IMR-90 (cell line): ENCODE measurements at regions not wholly inside any gene's neighbourhood (a gene's known extent, or its start where the extent isn't known, plus 50 kb on each side); places are given as distances from the start of the nearest gene placed in this dataset.

ENCODE experiments used
- ATAC-seq: fragments of 200-7000 bp; cut with Tn5 transposase; 2 replicates; pipeline ENCODE4 v1.9.1; 2020; ENCODE audit warnings: low read depth, mild to moderate bottlenecking, moderate library complexity
- BruUV-seq: library from RNA; stranded (reverse); fragments of 400-500 nt; replicated peaks from 2 replicates; lab custom pipeline; 2021; lab: Mats Ljungman, UMichigan
- CTCF ChIA-PET: fragments of 300-600 bp; formaldehyde crosslinking; extraction: SDS; loops from one replicate; lab custom pipeline; 2021; ENCODE audit warnings: antibody characterized with exemption; lab: Yijun Ruan, JAX
- POLR2A ChIA-PET: fragments of 300-600 bp; sonication (Branson Sonifier 250); formaldehyde crosslinking; loops from one replicate; lab custom pipeline; 2022; ENCODE audit warnings: antibody characterized with exemption; ENCODE audit not compliant: unreplicated experiment; lab: Charles Lee
- DNase-seq: peaks from one replicate; pipeline ENCODE4 v3.0.0; 2013
- H2AFZ ChIP-seq: replicated peaks from 2 replicates; pipeline ENCODE3; 2013; ENCODE audit warnings: low read length, mild to moderate bottlenecking; ENCODE audit not compliant: poor library complexity
- H2AK5ac ChIP-seq: 2 replicates; pipeline ENCODE4 v1.6.1; 2013; ENCODE audit warnings: low read depth, low read length, inconsistent platforms
- H2AK9ac ChIP-seq: replicated peaks from 2 replicates; pipeline ENCODE3; 2013; ENCODE audit warnings: mild to moderate bottlenecking, low read depth, low read length, moderate library complexity; ENCODE audit not compliant: poor library complexity
- H2BK120ac ChIP-seq: 2 replicates; pipeline ENCODE4 v1.6.1; 2013; ENCODE audit warnings: low read depth, low read length, inconsistent platforms
- H2BK15ac ChIP-seq: 3 replicates; pipeline ENCODE4 v1.6.1; 2013; ENCODE audit warnings: low read depth, low read length, inconsistent platforms
- H2BK20ac ChIP-seq: 2 replicates; pipeline ENCODE4 v1.6.1; 2013; ENCODE audit warnings: low read depth, mild to moderate bottlenecking, inconsistent platforms, low read length, moderate library complexity
- H2BK5ac ChIP-seq: 2 replicates; pipeline ENCODE4 v1.6.1; 2013; ENCODE audit warnings: mild to moderate bottlenecking, low read depth, low read length, inconsistent platforms; ENCODE audit not compliant: poor library complexity, severe bottlenecking
- H3K14ac ChIP-seq: replicated peaks from 2 replicates; pipeline ENCODE4 v1.6.1; 2013; ENCODE audit warnings: low read depth, low read length, inconsistent platforms
- H3K18ac ChIP-seq: 2 replicates; pipeline ENCODE4 v1.6.1; 2013; ENCODE audit warnings: low read depth, low read length, control low read depth
- H3K23ac ChIP-seq: 2 replicates; pipeline ENCODE4 v1.6.1; 2013; ENCODE audit warnings: low read depth, low read length, inconsistent platforms
- H3K27ac ChIP-seq: 2 replicates; pipeline ENCODE4 v1.5.1; 2013; ENCODE audit warnings: mild to moderate bottlenecking, control low read depth, low read length; ENCODE audit not compliant: insufficient read depth
- H3K27me3 ChIP-seq: 2 replicates; pipeline ENCODE4 v1.6.1; 2013; ENCODE audit warnings: low read length; ENCODE audit not compliant: control insufficient read depth, insufficient read depth
- H3K36me3 ChIP-seq: 2 replicates; pipeline ENCODE4 v1.6.1; 2013; ENCODE audit warnings: low read length, mixed read lengths; ENCODE audit not compliant: control insufficient read depth, insufficient read depth
- H3K4ac ChIP-seq: 2 replicates; pipeline ENCODE4 v1.6.1; 2013; ENCODE audit warnings: low read depth, low read length, inconsistent platforms
- H3K4me1 ChIP-seq: 2 replicates; pipeline ENCODE4 v1.6.1; 2013; ENCODE audit warnings: low read length, mixed read lengths; ENCODE audit not compliant: control insufficient read depth, insufficient read depth
- H3K4me2 ChIP-seq: 2 replicates; pipeline ENCODE4 v1.6.1; 2013; ENCODE audit warnings: low read depth, mild to moderate bottlenecking, control low read depth, low read length, moderate library complexity
- H3K4me3 ChIP-seq: 2 replicates; pipeline ENCODE4 v1.5.1; 2013; ENCODE audit warnings: low read depth, mild to moderate bottlenecking, control low read depth, low read length, moderate library complexity; ENCODE audit not compliant: insufficient read depth
- H3K56ac ChIP-seq: 2 replicates; pipeline ENCODE4 v1.6.1; 2013; ENCODE audit warnings: low read length, inconsistent platforms; ENCODE audit not compliant: insufficient read depth; ENCODE audit errors: extremely low read depth
- H3K79me1 ChIP-seq, 2 experiments: 2 replicates each; pipeline ENCODE4 v1.6.1; 2013; ENCODE audit warnings: low read length in 2 of 2, inconsistent platforms in 1 of 2, low read depth in 1 of 2
- H3K9ac ChIP-seq: 2 replicates; pipeline ENCODE4 v1.6.1; 2013; ENCODE audit warnings: low read depth, low read length, control low read depth
- H3K9me1 ChIP-seq: 2 replicates; pipeline ENCODE4 v1.6.1; 2013; ENCODE audit warnings: low read length, inconsistent platforms; ENCODE audit not compliant: insufficient read depth
- H3K9me3 ChIP-seq: 2 replicates; pipeline ENCODE4 v1.6.1; 2013; ENCODE audit warnings: low read length; ENCODE audit not compliant: control insufficient read depth, insufficient read depth
- H4K20me1 ChIP-seq: 2 replicates; pipeline ENCODE4 v1.6.1; 2013; ENCODE audit warnings: low read length, inconsistent platforms; ENCODE audit not compliant: insufficient read depth
- H4K5ac ChIP-seq: 2 replicates; pipeline ENCODE4 v1.6.1; 2013; ENCODE audit warnings: mild to moderate bottlenecking, low read depth, low read length, control low read depth
- H4K8ac ChIP-seq, 2 experiments: 2 replicates each; pipeline ENCODE4 v1.6.1; 2013; ENCODE audit warnings: low read depth in 2 of 2, low read length in 2 of 2, control low read depth in 1 of 2, inconsistent platforms in 1 of 2
- H4K91ac ChIP-seq: 2 replicates; pipeline ENCODE4 v1.6.1; 2013; ENCODE audit warnings: low read depth, low read length, inconsistent platforms; ENCODE audit not compliant: insufficient read depth
- BHLHE40 ChIP-seq: fragments of 150-350 bp; IDR thresholded peaks from 2 replicates; pipeline ENCODE4 v1.6.1; 2016; ENCODE audit warnings: mild to moderate bottlenecking, low read depth, low read length
- CEBPB ChIP-seq: IDR thresholded peaks from 2 replicates; pipeline ENCODE4 v1.6.1; 2012; ENCODE audit warnings: low read depth, low read length, improper control_type of control experiment
- CHD1 ChIP-seq: IDR thresholded peaks from 2 replicates; pipeline ENCODE4 v1.6.1; 2012; ENCODE audit warnings: low read depth, low read length, improper control_type of control experiment
- ELK1 ChIP-seq: fragments of 150-350 bp; IDR thresholded peaks from 2 replicates; pipeline ENCODE4 v1.6.1; 2016; ENCODE audit warnings: low read depth, mild to moderate bottlenecking, low read length, moderate library complexity, borderline replicate concordance
- FOS ChIP-seq: fragments of 150-350 bp; IDR thresholded peaks from 2 replicates; pipeline ENCODE4 v1.6.1; 2016; ENCODE audit warnings: low read depth, low read length
- MAFK ChIP-seq: IDR thresholded peaks from 2 replicates; pipeline ENCODE4 v1.6.1; 2012; ENCODE audit warnings: low read depth, low read length, improper control_type of control experiment
- MAZ ChIP-seq: IDR thresholded peaks from 2 replicates; pipeline ENCODE4 v1.6.1; 2012; ENCODE audit warnings: low read depth, mild to moderate bottlenecking, low read length, improper control_type of control experiment, moderate library complexity, borderline replicate concordance
- MXI1 ChIP-seq: IDR thresholded peaks from 2 replicates; pipeline ENCODE4 v1.6.1; 2012; ENCODE audit warnings: low read depth, mild to moderate bottlenecking, low read length, moderate library complexity, borderline replicate concordance
- NFE2L2 ChIP-seq: fragments of 150-350 bp; IDR thresholded peaks from 2 replicates; pipeline ENCODE4 v1.6.1; 2016; ENCODE audit warnings: low read depth, mild to moderate bottlenecking, low read length
- POLR2A ChIP-seq: IDR thresholded peaks from 2 replicates; pipeline ENCODE4 v1.6.1; 2012; ENCODE audit warnings: mild to moderate bottlenecking, low read depth, low read length
- RAD21 ChIP-seq: IDR thresholded peaks from 2 replicates; pipeline ENCODE4 v1.6.1; 2012; ENCODE audit warnings: low read length, improper control_type of control experiment
- RCOR1 ChIP-seq: IDR thresholded peaks from 2 replicates; pipeline ENCODE4 v1.6.1; 2012; ENCODE audit warnings: mild to moderate bottlenecking, low read length, improper control_type of control experiment; ENCODE audit not compliant: insufficient replicate concordance
- RFX5 ChIP-seq: IDR thresholded peaks from 2 replicates; pipeline ENCODE4 v1.8.0; 2012; ENCODE audit warnings: low read depth, mild to moderate bottlenecking, low read length, moderate library complexity
- SMC3 ChIP-seq: fragments of 150-350 bp; IDR thresholded peaks from 2 replicates; pipeline ENCODE4 v1.6.1; 2016; ENCODE audit warnings: low read depth, mild to moderate bottlenecking, antibody characterized with exemption, low read length, moderate library complexity
- USF2 ChIP-seq: fragments of 150-350 bp; IDR thresholded peaks from 2 replicates; pipeline ENCODE4 v1.6.1; 2017; ENCODE audit warnings: mild to moderate bottlenecking, antibody characterized with exemption, low read length, low read depth
- WGBS, 2 experiments: methylation state at CpG; one replicate each; pipeline versions ENCODE4 v1.1.5 to v1.1.7; 2013; ENCODE audit warnings: missing lambda C conversion rate in 2 of 2; ENCODE audit not compliant: insufficient read length in 1 of 2; ENCODE audit errors: extremely low coverage in 2 of 2; 5-methylcytosine and 5-hydroxymethylcytosine counted together
- dilution Hi-C: fragments of 300-500 bp; cut with HindIII; formaldehyde crosslinking; loops from one replicate; pipeline ENCODE4 v1.14.3; 2018; ENCODE audit warnings: low sequenced_read_pairs; ENCODE audit not compliant: unreplicated experiment
- in situ Hi-C: fragments of 300-500 bp; cut with MboI; formaldehyde crosslinking; loops from 3 replicates; pipeline ENCODE4 v1.14.3; 2019; ENCODE audit warnings: low sequenced_read_pairs, inconsistent platforms, mixed read lengths
- intact Hi-C: fragments of 100-400 bp; cut with micrococcal nuclease; formaldehyde crosslinking; loops from 2 replicates; pipeline ENCODE4 v1.10.0; 2022
- TF ChIP-seq, protein P1 (sequence below): conservative IDR thresholded peaks from 2 replicates; pipeline ENCODE4 v1.5.1; 2012; ENCODE audit warnings: mild to moderate bottlenecking, low read depth, low read length, improper control_type of control experiment

DNA sequence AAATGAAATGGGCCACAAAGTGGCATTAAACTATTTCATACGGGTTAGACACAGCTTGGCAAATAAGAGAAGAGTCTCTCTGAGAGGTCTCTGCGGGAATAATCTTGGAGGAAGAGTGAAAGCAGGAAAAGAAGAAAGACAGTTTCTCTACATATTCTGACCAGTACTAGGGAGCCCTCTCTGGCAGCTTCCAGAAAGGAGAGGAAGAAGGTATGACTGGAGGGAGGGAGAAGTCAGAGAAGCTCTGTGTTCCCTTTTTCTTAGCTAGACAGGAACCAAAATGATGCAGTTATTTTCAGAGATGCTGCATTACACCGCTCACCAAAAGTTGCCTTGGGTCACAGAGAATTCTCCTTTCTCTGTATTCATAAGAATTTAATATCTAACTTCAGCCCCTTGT is 382.1 kb downstream of the KCNA4 start:
- H4K20me1 ChIP-seq: no peaks in the 10 kb centered on the region
- no peak overlapping the region for H3K9ac ChIP-seq
- H4K5ac ChIP-seq: no peak overlapping the region
- no peak overlapping the region for H3K4me2 ChIP-seq
- CTCF ChIA-PET: no interaction called here
- no peak overlapping the region for H3K27ac ChIP-seq
- no peak overlapping the region for H3K14ac ChIP-seq
- H2BK20ac ChIP-seq: no peak overlapping the region
- ATAC-seq (no peak), DNase-seq (no peak)
- H3K79me1 ChIP-seq: no peaks in the 10 kb centered on the region
- BruUV-seq: no TSS peak
- H3K4me3 ChIP-seq: no peak overlapping the region
- no peak overlapping the region for H2AK5ac ChIP-seq
- no peaks in the 10 kb centered on the region for H3K9me1 ChIP-seq
- no peaks in the 10 kb centered on the region for H3K4me1 ChIP-seq
- no peak overlapping the region for H2BK120ac ChIP-seq
- H3K4ac ChIP-seq: no peak overlapping the region
- POLR2A ChIA-PET: no interaction called here
- no peak overlapping the region for H3K18ac ChIP-seq
- no peaks in the 10 kb centered on the region for H3K27me3 ChIP-seq
- H2AFZ ChIP-seq: no peak overlapping the region
- in situ Hi-C loops (no loop called here), intact Hi-C loops (loop anchor here (1.0 kb wide), 1 partner anchor 186 kb away; no protein-coding TSS in a partner anchor), dilution Hi-C loops (no loop called here)
- no peak overlapping the region for H2BK15ac ChIP-seq
- 0% methylated on average over 1 of the region's 3 CpGs; no CpG with 5 or more reads in 1 of the 2 experiments for WGBS, 2 experiments
- no peak overlapping the region for H4K8ac ChIP-seq
- no peak overlapping the region for H2BK5ac ChIP-seq
- H3K56ac ChIP-seq: no peak overlapping the region
- no peak for TF ChIP-seq RCOR1
- TF ChIP-seq POLR2A: no peak
- no peak for TF ChIP-seq SMC3
- no peak for TF ChIP-seq MXI1
- TF ChIP-seq CHD1: no peak
- TF ChIP-seq USF2: no peak
- TF ChIP-seq, protein P1, sequence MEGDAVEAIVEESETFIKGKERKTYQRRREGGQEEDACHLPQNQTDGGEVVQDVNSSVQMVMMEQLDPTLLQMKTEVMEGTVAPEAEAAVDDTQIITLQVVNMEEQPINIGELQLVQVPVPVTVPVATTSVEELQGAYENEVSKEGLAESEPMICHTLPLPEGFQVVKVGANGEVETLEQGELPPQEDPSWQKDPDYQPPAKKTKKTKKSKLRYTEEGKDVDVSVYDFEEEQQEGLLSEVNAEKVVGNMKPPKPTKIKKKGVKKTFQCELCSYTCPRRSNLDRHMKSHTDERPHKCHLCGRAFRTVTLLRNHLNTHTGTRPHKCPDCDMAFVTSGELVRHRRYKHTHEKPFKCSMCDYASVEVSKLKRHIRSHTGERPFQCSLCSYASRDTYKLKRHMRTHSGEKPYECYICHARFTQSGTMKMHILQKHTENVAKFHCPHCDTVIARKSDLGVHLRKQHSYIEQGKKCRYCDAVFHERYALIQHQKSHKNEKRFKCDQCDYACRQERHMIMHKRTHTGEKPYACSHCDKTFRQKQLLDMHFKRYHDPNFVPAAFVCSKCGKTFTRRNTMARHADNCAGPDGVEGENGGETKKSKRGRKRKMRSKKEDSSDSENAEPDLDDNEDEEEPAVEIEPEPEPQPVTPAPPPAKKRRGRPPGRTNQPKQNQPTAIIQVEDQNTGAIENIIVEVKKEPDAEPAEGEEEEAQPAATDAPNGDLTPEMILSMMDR: no peak
- TF ChIP-seq CEBPB: no peak
- TF ChIP-seq RAD21: no peak
- no peak for TF ChIP-seq FOS
- TF ChIP-seq RFX5: no peak
- TF ChIP-seq ELK1: no peak
- no peak for TF ChIP-seq NFE2L2
- TF ChIP-seq BHLHE40: no peak
- no peak for TF ChIP-seq MAFK
- TF ChIP-seq MAZ: no peak
- H3K23ac ChIP-seq: no peak overlapping the region
- no peaks in the 10 kb centered on the region for H3K36me3 ChIP-seq
- no peak overlapping the region for H2AK9ac ChIP-seq
- no peak overlapping the region for H4K91ac ChIP-seq
- H3K9me3 ChIP-seq: no peaks in the 10 kb centered on the region
